ENCODE measurements at regions not wholly inside any gene's neighbourhood (a gene's known extent, or its start where the extent isn't known, plus 50 kb on each side); places are given as distances from the start of the nearest gene placed in this dataset.

DNA sequence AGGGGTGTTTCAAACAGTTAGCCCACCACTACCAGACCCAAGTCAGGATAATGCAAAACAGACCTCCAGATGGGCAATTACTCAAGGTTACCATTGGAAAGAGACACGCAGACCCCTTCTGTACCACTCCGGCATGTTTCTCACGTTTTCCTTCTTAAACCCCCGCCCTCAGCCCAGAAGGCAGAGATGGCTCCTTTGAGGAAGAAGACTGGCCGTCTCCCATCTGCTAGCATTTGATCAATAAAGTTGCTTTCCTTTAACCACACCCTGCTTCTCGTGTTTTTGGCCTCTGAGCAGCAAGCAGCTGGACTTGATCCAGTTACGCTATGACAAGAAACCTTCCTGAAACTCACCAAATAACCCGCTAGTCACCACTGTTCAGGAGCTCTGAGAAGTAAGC, 1012.4 kb upstream of the GYPC start:
- intact Hi-C loops (cut with DNase I): no loop called here
- TF ChIP-seq POLR2A (IDR thresholded peaks at IDR 0.05) (no peak), POLR2AphosphoS5 (IDR thresholded peaks at IDR 0.05; ENCODE audit: insufficient read depth in 1 of 2, low read depth in 1 of 2) (no peak)
- TF ChIP-seq, protein P1, sequence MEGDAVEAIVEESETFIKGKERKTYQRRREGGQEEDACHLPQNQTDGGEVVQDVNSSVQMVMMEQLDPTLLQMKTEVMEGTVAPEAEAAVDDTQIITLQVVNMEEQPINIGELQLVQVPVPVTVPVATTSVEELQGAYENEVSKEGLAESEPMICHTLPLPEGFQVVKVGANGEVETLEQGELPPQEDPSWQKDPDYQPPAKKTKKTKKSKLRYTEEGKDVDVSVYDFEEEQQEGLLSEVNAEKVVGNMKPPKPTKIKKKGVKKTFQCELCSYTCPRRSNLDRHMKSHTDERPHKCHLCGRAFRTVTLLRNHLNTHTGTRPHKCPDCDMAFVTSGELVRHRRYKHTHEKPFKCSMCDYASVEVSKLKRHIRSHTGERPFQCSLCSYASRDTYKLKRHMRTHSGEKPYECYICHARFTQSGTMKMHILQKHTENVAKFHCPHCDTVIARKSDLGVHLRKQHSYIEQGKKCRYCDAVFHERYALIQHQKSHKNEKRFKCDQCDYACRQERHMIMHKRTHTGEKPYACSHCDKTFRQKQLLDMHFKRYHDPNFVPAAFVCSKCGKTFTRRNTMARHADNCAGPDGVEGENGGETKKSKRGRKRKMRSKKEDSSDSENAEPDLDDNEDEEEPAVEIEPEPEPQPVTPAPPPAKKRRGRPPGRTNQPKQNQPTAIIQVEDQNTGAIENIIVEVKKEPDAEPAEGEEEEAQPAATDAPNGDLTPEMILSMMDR (IDR thresholded peaks at IDR 0.05): no peak
- Histone ChIP-seq H3K36me3 (no peaks in the 10 kb centered on the region), H3K9me3 (no peaks in the 10 kb centered on the region), H3K27me3 (no peaks in the 10 kb centered on the region), H3K4me3 (no peak overlapping the region), H3K27ac (no peak overlapping the region), H3K4me1 (no peaks in the 10 kb centered on the region)
- DNase-seq (ENCODE audit: extremely low spot score in 2 of 2): no peak

DNA sequence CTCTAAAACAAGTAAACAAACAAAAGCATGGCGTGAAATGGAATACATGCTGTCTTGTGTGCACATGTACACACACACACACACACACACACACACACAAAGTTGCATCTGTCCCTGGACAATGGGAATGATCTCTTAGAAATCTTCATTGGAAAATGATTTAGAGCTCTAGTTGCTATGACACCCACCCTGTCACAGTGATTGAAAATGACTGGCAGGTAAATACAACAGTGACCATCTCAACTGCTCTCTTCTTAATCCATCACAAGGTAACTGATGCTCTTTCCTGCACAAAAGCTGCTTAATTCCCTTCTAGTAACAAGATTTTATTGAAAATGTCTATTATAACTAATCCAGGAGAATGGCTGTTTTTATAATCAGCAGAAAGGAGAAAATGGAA, 1011.7 kb upstream of the GYPC start:
- Histone ChIP-seq H3K27me3 (no peaks in the 10 kb centered on the region), H3K9me3 (no peaks in the 10 kb centered on the region), H3K4me3 (no peak overlapping the region), H3K36me3 (no peaks in the 10 kb centered on the region), H3K4me1 (no peaks in the 10 kb centered on the region), H3K27ac (no peak overlapping the region)
- TF ChIP-seq, protein P1 (IDR thresholded peaks at IDR 0.05): no peak
- TF ChIP-seq POLR2A (IDR thresholded peaks at IDR 0.05) (no peak), POLR2AphosphoS5 (IDR thresholded peaks at IDR 0.05; ENCODE audit: insufficient read depth in 1 of 2, low read depth in 1 of 2) (no peak)
- intact Hi-C loops (cut with DNase I): no loop called here
- no peak for DNase-seq (ENCODE audit: extremely low spot score in 2 of 2)

DNA sequence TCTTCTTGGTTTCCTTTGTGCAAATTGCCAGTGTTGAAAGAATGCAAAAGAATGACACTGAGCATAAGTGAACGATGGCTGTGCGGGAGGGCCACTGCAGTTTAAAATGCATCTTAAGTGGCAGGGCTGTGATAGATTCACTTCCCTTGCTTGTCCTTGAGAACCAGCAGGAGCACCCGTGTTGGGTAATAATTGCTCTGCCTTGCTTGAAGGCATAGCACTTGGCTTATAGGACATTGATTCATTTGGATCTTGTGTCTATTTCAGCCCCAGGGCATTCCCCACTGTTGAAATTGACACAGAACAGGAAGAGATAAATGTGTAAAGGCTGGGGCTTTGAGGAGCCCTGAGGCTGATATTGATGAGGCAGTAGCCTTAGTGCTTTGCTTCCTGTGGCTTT, 1003.7 kb upstream of the GYPC start:
- no peak for DNase-seq (ENCODE audit: extremely low spot score in 2 of 2)
- intact Hi-C loops (cut with DNase I): no loop called here
- H3K9me3 ChIP-seq: no peaks in the 10 kb centered on the region
- no peak overlapping the region for H3K27ac ChIP-seq
- H3K4me1 ChIP-seq: no peaks in the 10 kb centered on the region
- no peaks in the 10 kb centered on the region for H3K27me3 ChIP-seq
- H3K36me3 ChIP-seq: no peaks in the 10 kb centered on the region
- no peak for TF ChIP-seq POLR2A (IDR thresholded peaks at IDR 0.05)
- TF ChIP-seq, protein P1 (IDR thresholded peaks at IDR 0.05): no peak
- no peak for TF ChIP-seq POLR2AphosphoS5 (IDR thresholded peaks at IDR 0.05; ENCODE audit: insufficient read depth in 1 of 2, low read depth in 1 of 2)
- no peak overlapping the region for H3K4me3 ChIP-seq

DNA sequence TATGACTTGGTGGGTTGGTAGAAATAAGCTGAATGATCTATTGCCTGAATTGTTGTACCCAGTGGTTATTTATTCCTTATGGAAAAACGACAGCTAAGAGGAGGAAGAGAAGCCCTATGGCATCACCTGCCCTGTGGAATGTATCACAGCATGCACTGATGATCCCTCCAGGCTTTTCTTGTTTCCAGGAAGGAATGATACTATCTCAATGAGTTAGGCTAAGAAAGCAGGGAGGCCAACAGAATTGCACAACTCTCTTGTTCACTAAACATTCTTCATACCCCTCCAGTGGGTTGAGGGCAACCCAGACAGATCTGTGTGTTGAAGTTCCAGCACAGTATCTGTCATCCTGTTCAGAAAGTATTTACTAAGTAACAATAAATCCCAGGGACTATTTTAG, 1001.7 kb upstream of the GYPC start:
- Histone ChIP-seq H3K27ac (no peak overlapping the region), H3K27me3 (no peaks in the 10 kb centered on the region), H3K9me3 (no peaks in the 10 kb centered on the region), H3K4me1 (no peaks in the 10 kb centered on the region), H3K36me3 (no peaks in the 10 kb centered on the region), H3K4me3 (no peak overlapping the region)
- intact Hi-C loops (cut with DNase I): no loop called here
- TF ChIP-seq POLR2A (IDR thresholded peaks at IDR 0.05) (no peak), POLR2AphosphoS5 (IDR thresholded peaks at IDR 0.05; ENCODE audit: insufficient read depth in 1 of 2, low read depth in 1 of 2) (no peak)
- TF ChIP-seq, protein P1 (IDR thresholded peaks at IDR 0.05): no peak
- no peak for DNase-seq (ENCODE audit: extremely low spot score in 2 of 2)

DNA sequence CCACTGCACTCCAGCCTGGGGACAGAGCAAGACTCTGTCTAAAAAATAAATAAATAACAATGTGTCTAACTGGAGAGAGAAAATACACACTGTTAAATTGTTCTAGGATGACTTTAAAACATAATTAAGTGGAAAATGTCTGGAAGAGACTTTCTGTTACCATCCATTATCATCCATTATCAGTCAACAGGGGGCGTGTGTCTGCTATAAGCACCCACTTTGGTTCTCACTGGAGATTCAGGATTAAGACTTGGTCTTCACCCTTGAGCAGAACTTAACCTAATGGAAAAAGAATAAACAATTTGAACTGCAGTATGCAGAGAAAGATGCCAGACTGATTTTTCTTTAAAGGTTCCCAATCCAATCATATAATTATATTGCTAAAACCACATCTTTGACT, 999.8 kb upstream of the GYPC start:
- Histone ChIP-seq H3K9me3 (no peaks in the 10 kb centered on the region), H3K4me3 (no peak overlapping the region), H3K4me1 (no peaks in the 10 kb centered on the region), H3K27me3 (no peaks in the 10 kb centered on the region), H3K36me3 (no peaks in the 10 kb centered on the region), H3K27ac (no peak overlapping the region)
- intact Hi-C loops (cut with DNase I): no loop called here
- TF ChIP-seq, protein P1 (IDR thresholded peaks at IDR 0.05): no peak
- TF ChIP-seq POLR2AphosphoS5 (IDR thresholded peaks at IDR 0.05; ENCODE audit: insufficient read depth in 1 of 2, low read depth in 1 of 2) (no peak), POLR2A (IDR thresholded peaks at IDR 0.05) (no peak)
- DNase-seq (ENCODE audit: extremely low spot score in 2 of 2): no peak
